GM19025 (cell line): ENCODE measurements at regions not wholly inside any gene's neighbourhood (a gene's known extent, or its start where the extent isn't known, plus 50 kb on each side); places are given as distances from the start of the nearest gene placed in this dataset.
A peak's percentile ranks its signal among the peaks of the same experiment; 100 is the strongest.

Source experiments
- ATAC-seq: cut with Tn5 transposase; IDR thresholded peaks from one replicate; pipeline ENCODE4 v1.9.1; 2021; ENCODE audit warnings: mild to moderate bottlenecking, low read depth, moderate library complexity; ENCODE audit not compliant: unreplicated experiment

DNA sequence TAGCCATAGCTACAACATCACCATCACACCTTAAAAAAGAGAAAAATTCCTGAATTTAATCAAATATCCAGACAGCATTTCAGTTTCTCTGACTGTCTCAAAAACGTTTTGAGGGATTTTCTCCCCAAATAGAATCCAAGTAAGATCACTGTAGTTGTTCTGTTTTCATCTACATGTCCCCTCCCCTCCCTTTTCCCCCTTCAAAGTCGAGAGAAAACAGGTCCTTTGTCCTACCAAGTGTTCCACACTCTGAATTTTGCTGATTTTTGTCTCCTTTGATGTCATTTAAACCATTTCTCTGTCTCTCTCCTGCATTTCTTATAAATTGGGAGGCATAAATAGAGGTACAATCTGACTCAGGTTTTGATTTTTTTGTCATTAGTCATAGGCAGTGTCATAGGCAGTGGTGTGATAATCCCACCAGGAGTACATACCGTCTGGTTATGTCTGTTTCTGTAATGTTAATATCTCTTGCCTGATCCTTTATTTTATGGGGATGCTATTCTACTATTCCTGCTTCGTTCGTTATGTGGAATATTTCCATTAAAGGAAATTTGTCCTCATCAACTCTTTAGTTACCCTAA lies 348.6 kb downstream of the PTTG2 start:
- no peak for ATAC-seq

DNA sequence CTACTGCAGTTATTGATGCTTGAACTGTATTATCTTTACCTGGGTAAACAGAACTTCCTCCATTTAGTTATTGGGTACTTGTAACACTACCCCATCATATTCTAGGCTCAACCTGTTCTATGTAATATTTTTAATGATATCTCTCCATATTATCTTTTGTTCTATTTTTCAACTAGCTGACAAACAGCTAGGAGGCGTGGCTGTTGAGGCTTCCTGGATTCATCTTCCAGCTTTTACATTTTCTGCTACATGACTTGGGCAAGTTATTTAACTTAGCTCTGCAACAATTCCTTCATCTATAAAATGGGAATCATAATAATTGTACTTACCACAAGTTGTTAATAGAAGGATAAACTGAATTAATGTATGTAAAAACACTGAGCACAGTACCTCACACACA lies 349.3 kb downstream of the PTTG2 start:
- no peak for ATAC-seq

DNA sequence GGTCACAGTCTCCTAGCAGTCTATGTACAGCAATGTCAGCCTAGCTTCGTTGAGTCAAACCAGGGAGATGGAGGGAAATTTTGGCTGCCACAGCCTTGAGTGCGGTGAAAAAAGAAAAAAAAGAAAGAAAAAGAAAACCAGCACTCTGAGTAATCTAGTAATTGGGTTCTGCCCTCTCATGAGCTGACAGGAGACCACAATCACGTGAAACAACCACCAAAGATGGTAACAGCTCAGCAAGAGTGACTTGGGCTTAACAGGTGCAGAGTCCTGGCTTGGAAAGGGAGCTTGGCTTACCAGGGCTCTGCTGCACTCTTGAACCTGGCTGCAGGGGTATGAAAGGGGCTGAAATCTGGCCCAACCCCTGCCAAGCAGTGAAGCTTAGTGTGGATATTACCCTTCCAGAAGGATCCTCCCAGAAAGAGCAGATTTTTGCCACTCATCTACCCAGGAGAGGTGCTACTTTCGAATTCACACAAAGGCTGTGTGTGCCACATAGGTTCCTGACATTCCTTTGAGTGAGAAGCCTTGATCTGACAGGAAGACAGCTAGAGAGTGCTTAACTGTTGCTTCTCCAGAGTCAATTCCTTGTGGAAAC lies 350.3 kb downstream of the PTTG2 start:
- peak; percentile 89 for ATAC-seq

DNA sequence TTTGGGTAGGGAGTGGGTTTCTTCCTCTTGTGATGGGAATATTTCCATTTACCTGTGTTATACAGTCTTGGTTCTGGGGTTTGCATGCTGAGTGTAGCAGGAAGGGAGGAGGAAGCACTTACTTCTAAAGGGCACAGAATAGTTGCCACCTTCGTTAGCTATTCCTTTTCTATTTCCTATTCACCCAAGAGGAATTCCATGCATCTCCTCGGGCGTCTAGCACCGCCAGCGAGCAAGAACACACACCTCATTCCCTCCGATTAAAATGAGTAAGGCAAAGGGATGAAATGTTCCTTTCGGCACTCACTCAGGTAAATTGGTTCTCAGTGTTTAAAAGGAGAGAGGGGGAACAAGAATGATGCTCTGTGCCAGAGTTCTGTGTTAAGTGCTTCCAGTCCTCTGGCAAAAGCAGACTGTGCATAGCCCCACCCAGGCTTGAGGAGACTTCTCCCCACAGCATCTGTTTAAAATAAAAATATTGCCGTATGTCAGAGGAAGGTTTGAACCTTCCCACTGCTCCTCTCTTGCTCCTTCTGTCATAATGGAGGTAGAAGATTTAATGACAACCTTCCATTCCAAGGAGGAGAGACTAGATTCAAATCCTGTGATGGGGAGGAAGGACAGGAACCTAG lies 351.4 kb downstream of the PTTG2 start:
- no peak for ATAC-seq

DNA sequence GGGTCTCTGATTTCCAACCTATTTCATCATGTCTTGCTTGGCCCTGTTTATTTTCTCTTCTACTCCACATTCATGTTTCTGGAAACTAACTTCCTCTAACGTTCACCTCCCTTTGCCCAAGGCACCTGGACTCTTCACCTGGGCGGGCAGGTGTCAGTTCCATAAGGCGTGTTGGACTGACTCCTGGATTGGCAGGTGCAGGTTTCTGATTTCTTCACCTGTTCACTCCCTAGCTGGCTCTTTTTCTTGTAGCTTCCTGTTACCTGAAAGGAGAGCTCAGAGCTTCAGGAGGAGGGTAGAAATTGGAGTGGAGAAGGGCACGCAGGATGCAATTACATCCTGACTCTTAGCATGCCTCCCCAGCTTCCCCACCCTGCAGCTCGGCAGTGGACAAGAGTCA lies 350.8 kb upstream of the KLF3 start:
- ATAC-seq = no peak

DNA sequence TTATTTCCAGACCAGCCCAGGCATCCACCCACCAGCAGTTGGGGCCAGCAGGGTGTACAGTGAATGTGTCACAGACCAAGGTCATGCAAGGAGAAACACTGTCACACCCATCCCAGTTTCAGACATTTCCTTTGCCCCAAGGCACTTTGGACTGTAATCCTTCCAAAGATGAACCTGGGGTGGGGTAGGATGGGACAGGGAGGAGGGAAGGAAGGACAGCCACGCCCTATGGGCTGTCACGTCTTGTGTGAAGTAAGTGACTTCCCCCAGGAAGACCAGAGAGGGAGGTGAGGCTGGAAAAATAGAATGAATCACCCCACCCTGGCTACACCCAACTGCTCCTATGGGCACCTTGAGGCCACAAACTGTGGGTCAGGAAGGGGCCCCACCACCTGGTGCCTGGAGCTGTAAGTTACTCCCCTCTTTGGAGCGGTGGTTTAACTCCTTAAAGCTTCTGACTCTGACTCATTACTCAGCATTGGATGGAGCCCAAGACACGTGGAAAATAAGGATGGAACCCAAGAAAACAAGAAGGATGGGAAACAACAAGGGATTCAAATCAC lies 349.9 kb upstream of the KLF3 start:
- ATAC-seq = no peak

DNA sequence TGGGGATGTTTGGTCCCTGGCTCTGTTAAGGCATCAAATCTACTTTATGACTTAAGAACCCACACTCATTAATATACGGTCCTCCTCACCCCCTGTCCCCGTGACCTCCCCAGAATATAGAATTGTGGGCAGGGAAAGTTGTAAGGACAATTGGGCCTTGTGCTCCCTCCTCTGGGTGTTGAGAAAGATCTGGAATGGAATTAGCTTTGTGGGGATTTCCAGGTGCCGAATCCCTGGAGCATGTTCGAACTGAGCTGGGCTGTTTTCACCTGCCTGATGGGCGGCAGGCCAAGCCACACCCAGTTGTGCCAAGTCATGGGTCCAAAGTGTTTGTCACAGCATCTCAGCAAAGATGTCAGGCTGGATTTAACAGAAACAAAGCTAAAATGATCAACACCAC lies 349.3 kb upstream of the KLF3 start:
- ATAC-seq = no peak

DNA sequence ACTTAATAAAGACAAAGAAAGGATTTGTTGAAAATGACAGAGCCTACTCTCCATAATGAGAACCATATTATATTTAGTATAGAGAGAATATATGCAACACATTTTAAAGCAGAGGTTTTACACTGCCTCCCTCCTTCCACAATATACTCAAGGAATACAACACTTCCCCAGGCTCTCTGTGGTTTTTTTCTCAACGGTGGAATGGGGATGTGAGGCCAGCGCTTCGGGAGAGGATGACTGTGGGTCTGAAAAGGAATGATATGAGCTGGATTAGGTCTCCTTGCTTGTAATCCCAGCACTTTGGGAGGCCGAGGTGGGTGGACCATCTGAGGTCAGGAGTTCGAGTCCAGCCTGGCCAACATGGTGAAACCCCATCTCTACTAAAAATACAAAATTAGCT lies 348.7 kb upstream of the KLF3 start:
- ATAC-seq = no peak

DNA sequence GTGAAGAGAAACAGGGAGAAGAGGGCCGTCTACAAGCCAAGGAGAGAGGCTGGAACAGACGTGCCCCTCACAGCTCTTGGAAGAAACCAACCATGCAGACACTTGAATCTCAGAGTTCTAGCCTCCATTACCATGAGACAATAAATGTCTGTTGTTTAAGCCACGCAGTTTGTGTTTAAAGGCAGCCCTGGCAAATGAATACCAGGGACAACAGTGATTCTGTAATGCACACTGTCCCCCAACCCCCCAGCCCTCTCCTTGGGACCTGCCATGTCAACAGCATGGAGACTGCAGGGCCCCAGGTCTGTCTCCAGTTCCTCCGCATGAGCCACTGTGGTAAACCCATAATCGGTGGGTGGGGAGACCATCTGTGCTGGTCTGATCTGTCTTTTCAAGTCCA lies 348.0 kb upstream of the KLF3 start:
- no peak for ATAC-seq

DNA sequence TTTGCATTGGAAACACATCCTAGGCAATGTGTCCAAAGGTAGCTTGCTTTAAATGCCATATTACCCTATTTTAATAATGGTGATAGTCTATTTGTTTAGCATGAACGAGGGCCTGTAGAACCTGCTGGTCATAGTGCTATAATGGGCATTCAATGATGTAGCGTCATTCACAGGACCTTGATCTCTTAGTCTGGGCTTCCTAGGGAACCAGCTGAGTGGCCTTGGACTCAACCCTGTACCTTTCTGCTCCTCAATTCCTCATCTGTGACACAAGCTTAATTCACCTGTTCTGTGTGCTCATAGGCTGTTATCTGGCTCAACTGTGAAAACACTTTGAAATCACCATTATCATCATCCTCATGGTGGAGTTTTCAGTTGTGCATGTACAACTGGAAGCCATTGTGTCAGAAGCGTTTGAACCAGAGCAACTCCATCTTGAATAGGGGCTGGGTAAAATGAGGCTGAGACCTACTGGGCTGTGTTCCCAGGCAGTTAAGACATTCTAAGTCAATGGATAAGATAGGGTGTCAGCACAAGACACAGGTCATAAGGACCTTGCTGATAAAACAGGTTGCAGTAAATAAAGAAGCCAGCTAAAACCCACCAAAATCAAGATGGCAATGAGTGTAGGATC lies 346.8 kb upstream of the KLF3 start:
- no peak for ATAC-seq

DNA sequence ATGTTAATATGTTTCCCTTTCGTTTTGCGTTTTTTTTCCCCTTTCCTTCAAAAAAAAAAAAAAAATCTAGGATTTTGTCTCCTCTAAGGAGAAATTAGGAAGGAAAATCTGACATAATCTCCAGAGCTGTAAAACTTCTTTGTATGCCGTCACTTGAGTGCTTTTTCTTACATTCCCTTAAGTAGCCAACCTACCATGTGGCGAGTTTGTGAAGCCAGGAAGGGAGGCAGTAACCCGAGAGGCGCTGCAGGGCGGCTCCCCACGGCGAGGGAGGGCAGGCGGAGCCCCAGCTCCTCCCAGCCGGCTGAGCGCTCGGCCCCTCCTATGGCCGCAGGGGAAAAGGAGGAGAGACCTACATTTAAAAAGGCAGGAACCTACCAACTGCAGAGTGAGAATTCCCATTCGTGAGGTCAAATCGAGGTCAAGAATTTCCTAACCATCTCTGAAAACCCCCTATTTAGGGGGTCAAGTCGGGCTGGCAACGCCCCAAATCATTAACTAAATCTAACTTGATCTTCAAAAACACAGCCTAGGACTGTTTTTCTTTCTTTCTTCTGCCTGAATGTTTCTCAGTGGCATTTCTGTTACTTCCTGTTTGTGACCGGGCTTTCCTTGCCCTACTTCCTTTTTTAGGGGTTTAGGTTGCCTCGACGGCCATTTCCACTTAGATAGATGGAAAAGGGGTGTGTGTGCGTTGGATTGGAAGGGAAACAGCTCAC lies 345.1 kb upstream of the KLF3 start:
- ATAC-seq = peak; percentile 95

DNA sequence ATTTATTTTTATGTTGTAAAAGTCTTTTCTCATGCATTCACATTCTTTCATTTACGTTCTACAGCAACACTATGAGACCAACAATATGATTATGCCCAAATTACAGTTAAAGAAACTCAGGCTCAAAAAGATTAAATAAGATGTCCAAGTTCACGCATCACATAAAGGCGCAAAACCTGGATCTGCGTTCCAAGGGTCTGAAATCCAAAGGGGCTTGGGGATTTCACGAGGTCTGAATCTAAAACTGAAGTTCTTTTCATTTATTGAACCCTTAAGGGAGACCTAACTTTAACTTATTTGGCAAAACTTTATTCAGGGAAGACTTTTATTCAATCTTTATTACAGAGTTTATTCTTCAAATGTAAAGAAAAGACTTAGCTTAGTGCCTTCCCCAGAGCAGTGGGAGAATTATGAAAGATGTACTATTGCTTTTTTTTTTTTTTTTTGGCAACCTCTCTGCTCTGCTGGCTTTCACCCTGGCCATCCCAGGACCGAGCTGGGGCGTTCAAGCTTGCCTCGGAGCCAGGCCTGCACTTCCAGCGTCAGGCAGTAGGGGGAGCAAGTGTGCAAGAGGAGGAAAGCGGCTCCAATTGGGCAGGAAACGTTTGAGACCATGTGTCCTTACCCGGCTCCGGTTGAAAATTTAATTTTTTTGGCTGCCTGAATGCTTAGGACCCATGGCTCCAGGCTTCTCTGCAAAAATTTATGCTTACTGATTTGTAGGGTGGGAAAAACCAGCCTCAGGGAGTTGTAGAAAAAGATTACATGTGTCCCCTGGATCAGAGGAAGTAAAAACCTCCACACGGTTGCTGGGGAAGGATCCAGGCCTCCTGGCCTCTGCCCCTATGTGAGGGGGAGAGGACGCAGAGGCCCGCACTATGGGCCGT lies 344.3 kb upstream of the KLF3 start:
- peak; percentile 29 for ATAC-seq

DNA sequence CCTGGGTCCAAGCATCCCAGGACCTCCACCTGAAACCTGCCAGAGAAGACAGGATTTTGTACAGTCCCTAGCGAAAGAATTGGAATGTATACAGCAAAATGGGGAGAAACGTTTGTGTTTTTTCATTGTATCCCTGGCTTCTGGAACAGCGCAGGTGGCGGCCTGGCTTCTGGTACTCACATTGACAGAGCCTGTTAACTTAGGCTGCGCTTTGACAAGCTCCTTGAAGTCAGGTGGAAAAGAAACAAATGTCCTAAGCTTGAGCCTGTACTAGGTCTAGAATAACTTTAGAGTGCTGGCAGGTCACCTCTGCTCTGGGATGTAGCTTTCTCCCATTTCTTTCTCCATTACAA lies 343.7 kb upstream of the KLF3 start:
- ATAC-seq = no peak

DNA sequence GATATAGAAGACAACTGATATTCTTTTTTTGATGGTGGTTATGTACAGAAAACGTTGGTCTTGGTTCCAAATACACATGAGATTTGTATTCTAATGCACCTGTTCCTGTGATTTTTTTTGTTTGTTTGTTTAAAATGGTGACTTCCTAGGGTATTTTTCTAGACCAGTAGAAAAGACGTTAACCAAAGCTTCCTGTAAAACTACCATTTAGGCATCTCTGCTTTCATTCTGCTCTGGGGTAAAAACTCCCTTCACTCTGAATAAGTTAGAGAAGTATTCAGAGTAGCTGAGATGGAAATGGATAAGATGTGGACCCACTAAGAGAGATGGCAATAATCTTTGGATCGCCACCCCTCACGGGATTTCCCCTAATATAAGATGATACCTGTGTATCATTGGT lies 343.2 kb upstream of the KLF3 start:
- ATAC-seq = no peak

DNA sequence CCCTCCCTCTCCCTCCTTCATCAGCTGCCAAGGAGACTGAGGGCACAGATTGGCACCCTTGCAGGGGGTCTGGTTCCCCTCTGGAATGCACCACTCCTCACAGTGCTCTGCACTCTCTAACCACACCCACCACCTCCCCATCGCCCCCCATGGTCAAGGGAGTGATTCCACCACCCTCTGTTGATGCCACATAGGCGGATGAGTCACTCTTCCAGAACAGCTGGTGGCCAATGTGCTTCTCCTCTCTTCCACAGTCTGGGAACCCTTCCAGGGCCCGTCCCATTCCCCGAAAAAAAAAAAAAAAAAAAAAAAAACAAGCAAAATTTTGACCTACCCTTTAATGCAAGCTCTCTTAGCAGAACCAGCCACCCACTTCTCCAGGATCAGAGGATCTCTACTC lies 341.3 kb upstream of the KLF3 start:
- ATAC-seq = no peak

DNA sequence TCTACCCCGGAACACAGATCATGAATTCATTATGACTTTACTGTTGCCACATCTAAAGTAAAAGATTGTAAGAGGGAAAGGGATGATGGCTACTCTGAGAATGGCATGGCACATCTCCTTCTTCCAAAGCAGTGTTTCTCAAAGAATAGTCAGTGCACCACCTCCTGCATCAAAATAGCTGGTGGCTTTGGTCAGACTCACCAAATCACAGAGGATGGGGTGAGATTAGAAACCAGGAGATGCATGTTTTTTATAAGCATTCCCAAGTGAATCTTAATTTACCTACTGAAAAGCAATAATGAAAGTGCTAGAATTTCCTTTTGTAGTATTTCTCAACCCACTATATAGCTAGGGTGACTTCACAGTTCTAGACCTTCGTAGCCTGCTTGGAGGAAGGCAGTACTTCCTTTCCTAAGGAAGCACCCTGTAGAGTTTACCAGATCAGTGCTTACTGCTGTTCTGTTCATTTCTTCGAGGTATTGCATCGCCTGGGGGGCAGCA lies 340.8 kb upstream of the KLF3 start:
- no peak for ATAC-seq

DNA sequence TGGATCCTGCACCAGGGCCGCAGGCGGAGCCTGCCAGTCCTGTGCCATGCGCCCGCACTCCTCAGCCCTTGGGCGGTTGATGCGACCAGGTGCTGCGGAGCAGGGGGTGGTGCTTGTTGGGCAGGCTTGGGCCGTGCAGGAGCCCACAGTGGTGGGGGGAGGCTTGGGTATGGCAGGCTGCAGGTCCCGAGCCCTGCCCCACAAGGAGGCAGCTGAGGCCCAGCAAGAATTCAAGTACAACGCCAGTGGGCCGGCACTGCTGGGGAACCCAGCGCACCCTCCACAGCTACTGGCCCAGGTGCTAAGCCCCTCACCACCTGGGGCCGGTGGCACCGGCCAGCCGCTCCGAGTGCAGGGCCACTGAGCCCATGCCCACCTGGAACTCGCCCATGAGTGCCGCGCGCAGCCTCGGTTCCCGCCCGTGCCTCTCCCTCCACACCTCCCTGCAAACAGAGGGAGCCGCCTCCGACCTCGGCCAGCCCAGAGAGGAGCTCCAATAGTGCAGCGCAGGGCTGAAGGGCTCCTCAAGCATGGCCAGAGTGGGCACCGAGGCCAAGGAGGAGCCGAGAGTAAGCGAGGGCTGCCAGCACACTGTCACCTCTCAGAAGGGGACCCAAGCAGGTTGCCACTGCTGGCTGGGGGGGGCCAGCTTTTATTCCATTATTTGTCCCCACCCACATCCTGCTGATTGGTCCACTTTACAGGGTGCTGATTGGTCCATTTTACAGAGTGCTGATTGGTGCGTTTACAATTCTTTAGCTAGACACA lies 339.0 kb upstream of the KLF3 start:
- no peak for ATAC-seq

DNA sequence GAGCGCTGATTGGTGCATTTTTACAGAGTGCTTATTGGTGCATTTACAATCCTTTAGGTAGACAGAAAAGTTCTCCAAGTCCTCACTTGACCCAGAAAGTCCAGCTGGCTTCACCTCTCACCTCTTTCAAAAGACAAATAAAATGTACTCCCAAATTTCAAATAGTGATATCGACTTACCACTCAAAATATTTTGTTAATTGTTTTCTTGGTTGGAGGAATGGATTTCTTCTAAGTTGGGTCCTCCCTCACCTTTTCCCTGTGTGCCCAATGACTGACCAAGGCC lies 338.4 kb upstream of the KLF3 start:
- no peak for ATAC-seq

DNA sequence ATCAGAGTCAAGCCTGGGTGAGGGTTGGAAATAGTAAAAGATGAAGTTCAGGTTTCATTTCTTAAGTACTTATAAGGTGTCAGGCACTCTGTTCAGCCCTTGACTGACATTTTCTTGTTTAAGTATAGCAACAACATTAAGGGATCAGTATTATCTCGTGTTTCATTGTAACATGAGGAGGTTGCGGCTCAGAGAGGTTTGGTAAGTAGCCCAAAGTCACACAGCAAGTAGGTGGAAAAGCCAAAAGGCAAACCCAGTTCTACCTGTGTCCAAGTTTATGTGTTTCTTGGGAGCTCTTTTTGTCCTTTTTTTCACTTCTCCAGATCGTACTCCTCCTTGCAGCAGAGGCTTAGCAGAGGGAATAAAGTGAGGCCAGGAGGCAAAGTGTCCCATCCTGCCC lies 337.5 kb upstream of the KLF3 start:
- no peak for ATAC-seq
